ENCODE measurements at regions not wholly inside any gene's neighbourhood (a gene's known extent, or its start where the extent isn't known, plus 50 kb on each side); places are given as distances from the start of the nearest gene placed in this dataset.

DNA sequence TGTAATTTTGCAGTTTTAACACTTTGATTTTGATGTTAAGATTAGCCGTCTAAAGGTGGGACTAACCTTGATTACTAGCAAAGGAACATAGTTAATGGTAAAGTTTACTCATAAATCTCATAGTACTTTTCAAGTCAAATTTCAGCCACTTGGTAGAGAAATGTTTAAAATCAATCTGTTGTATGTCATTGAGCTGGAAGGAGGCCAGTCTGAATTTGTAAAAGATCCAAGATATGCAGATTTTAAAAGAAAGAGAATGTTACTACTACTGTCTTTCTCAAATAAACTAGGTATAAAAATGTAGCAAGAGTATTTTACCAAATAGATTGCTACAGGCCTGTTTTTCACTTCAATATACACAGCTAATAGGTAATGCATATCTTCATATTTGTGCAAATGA lies 600.8 kb upstream of the SEL1L start:
- TF ChIP-seq POLR2AphosphoS5 (IDR thresholded peaks at IDR 0.05) = no peak
- TF ChIP-seq POLR2A (IDR thresholded peaks at IDR 0.05) = no peak
- TF ChIP-seq, protein P1, sequence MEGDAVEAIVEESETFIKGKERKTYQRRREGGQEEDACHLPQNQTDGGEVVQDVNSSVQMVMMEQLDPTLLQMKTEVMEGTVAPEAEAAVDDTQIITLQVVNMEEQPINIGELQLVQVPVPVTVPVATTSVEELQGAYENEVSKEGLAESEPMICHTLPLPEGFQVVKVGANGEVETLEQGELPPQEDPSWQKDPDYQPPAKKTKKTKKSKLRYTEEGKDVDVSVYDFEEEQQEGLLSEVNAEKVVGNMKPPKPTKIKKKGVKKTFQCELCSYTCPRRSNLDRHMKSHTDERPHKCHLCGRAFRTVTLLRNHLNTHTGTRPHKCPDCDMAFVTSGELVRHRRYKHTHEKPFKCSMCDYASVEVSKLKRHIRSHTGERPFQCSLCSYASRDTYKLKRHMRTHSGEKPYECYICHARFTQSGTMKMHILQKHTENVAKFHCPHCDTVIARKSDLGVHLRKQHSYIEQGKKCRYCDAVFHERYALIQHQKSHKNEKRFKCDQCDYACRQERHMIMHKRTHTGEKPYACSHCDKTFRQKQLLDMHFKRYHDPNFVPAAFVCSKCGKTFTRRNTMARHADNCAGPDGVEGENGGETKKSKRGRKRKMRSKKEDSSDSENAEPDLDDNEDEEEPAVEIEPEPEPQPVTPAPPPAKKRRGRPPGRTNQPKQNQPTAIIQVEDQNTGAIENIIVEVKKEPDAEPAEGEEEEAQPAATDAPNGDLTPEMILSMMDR (IDR thresholded peaks at IDR 0.05) = no peak

Data from sigmoid colon (tissue), 4 donors.